ENCODE measurements at regions not wholly inside any gene's neighbourhood (a gene's known extent, or its start where the extent isn't known, plus 50 kb on each side); places are given as distances from the start of the nearest gene placed in this dataset.

GRCh38 chr14:88992011-88992410, 167.6 kb downstream of the TTC8 start:
- WGBS, 2 donors (ENCODE audit: extremely low coverage in 2 of 2, insufficient read length in 2 of 2, insufficient replicate concordance in 1 of 2) = no CpG with 5 or more reads among the region's 3 CpGs
- H3K27me3 ChIP-seq (ENCODE audit: control insufficient read depth in 3 of 3, insufficient read depth in 3 of 3, low read depth in 1 of 3, low read length in 3 of 3) = no peaks in the 10 kb centered on the region
- no peaks in the 10 kb centered on the region for H3K36me3 ChIP-seq (replicated peaks in 1 of 2; ENCODE audit: control insufficient read depth in 2 of 2, insufficient read depth in 2 of 2, low read length in 2 of 2)
- no peak overlapping the region for H3K27ac ChIP-seq (replicated peaks; ENCODE audit: low read length)
- H2BK12ac ChIP-seq (ENCODE audit: low read length) = no peak overlapping the region
- no peak overlapping the region for H3K4me3 ChIP-seq (ENCODE audit: low read length in 2 of 2)
- no peak overlapping the region for H3K23ac ChIP-seq (ENCODE audit: low read depth, low read length, poor library complexity)
- H3K79me1 ChIP-seq (ENCODE audit: low read depth, low read length) = no peaks in the 10 kb centered on the region
- no peak overlapping the region for H3K4ac ChIP-seq (ENCODE audit: low read length)
- H3K14ac ChIP-seq (ENCODE audit: low read length) = no peak overlapping the region
- H3K18ac ChIP-seq (ENCODE audit: low read length) = no peak overlapping the region
- no peak overlapping the region for H2BK15ac ChIP-seq (ENCODE audit: low read length)
- no peak overlapping the region for H2BK5ac ChIP-seq (ENCODE audit: low read length)
- H4K91ac ChIP-seq (ENCODE audit: low read depth, low read length, poor library complexity) = no peak overlapping the region
- no peak overlapping the region for H4K8ac ChIP-seq (ENCODE audit: low read depth, low read length)
- H2AK5ac ChIP-seq (ENCODE audit: low read depth, low read length) = no peak overlapping the region
- no peak overlapping the region for H3K9ac ChIP-seq (ENCODE audit: low read depth, low read length, poor library complexity)
- H3K9me3 ChIP-seq (replicated peaks in 1 of 2; ENCODE audit: control insufficient read depth in 2 of 2, insufficient read depth in 1 of 2, low read depth in 1 of 2, low read length in 2 of 2) = peaks cover 0 to 1% of the 10 kb centered on the region in 2 donors
- H2AFZ ChIP-seq (ENCODE audit: low read length) = no peak overlapping the region
- H2BK120ac ChIP-seq (ENCODE audit: low read depth, low read length) = no peak overlapping the region
- DNase-seq (ENCODE audit: low spot score) = no peak
- no peak overlapping the region for H3K4me2 ChIP-seq (ENCODE audit: insufficient read depth, low read length, poor library complexity, severe bottlenecking)
- no peaks in the 10 kb centered on the region for H3K4me1 ChIP-seq (ENCODE audit: control insufficient read depth in 2 of 2, insufficient read depth in 1 of 2, low read depth in 1 of 2, low read length in 2 of 2)

GRCh38 chr14:88993946-88994345, 169.5 kb downstream of the TTC8 start:
- Histone ChIP-seq H2BK120ac (ENCODE audit: low read depth, low read length) (no peak overlapping the region), H3K14ac (ENCODE audit: low read length) (no peak overlapping the region), H3K4me1 (ENCODE audit: control insufficient read depth in 2 of 2, insufficient read depth in 1 of 2, low read depth in 1 of 2, low read length in 2 of 2) (no peaks in the 10 kb centered on the region), H3K4me3 (ENCODE audit: low read length in 2 of 2) (no peak overlapping the region), H3K23ac (ENCODE audit: low read depth, low read length, poor library complexity) (no peak overlapping the region), H2BK5ac (ENCODE audit: low read length) (no peak overlapping the region), H4K8ac (ENCODE audit: low read depth, low read length) (no peak overlapping the region), H3K4ac (ENCODE audit: low read length) (no peak overlapping the region), H3K27me3 (ENCODE audit: control insufficient read depth in 3 of 3, insufficient read depth in 3 of 3, low read depth in 1 of 3, low read length in 3 of 3) (no peaks in the 10 kb centered on the region), H2AFZ (ENCODE audit: low read length) (no peak overlapping the region), H3K9ac (ENCODE audit: low read depth, low read length, poor library complexity) (no peak overlapping the region), H3K27ac (replicated peaks; ENCODE audit: low read length) (no peak overlapping the region), H3K4me2 (ENCODE audit: insufficient read depth, low read length, poor library complexity, severe bottlenecking) (no peak overlapping the region), H2AK5ac (ENCODE audit: low read depth, low read length) (no peak overlapping the region), H4K91ac (ENCODE audit: low read depth, low read length, poor library complexity) (no peak overlapping the region), H2BK15ac (ENCODE audit: low read length) (no peak overlapping the region), H2BK12ac (ENCODE audit: low read length) (no peak overlapping the region), H3K18ac (ENCODE audit: low read length) (no peak overlapping the region), H3K36me3 (replicated peaks in 1 of 2; ENCODE audit: control insufficient read depth in 2 of 2, insufficient read depth in 2 of 2, low read length in 2 of 2) (no peaks in the 10 kb centered on the region), H3K9me3 (replicated peaks in 1 of 2; ENCODE audit: control insufficient read depth in 2 of 2, insufficient read depth in 1 of 2, low read depth in 1 of 2, low read length in 2 of 2) (peaks cover 0 to 1% of the 10 kb centered on the region in 2 donors), H3K79me1 (ENCODE audit: low read depth, low read length) (no peaks in the 10 kb centered on the region)
- WGBS, 2 donors (ENCODE audit: extremely low coverage in 2 of 2, insufficient read length in 2 of 2, insufficient replicate concordance in 1 of 2) = no CpG with 5 or more reads among the region's 2 CpGs
- no peak for DNase-seq (ENCODE audit: low spot score)

- Histone ChIP-seq H3K9me3 (replicated peaks in 1 of 2; ENCODE audit: control insufficient read depth in 2 of 2, insufficient read depth in 1 of 2, low read depth in 1 of 2, low read length in 2 of 2) (peaks cover 0 to 1% of the 10 kb centered on the region in 2 donors), H4K8ac (ENCODE audit: low read depth, low read length) (no peak overlapping the region), H2BK120ac (ENCODE audit: low read depth, low read length) (no peak overlapping the region), H3K14ac (ENCODE audit: low read length) (no peak overlapping the region), H3K27me3 (ENCODE audit: control insufficient read depth in 3 of 3, insufficient read depth in 3 of 3, low read depth in 1 of 3, low read length in 3 of 3) (no peaks in the 10 kb centered on the region), H3K18ac (ENCODE audit: low read length) (no peak overlapping the region), H3K4me2 (ENCODE audit: insufficient read depth, low read length, poor library complexity, severe bottlenecking) (no peak overlapping the region), H3K23ac (ENCODE audit: low read depth, low read length, poor library complexity) (no peak overlapping the region), H3K79me1 (ENCODE audit: low read depth, low read length) (no peaks in the 10 kb centered on the region), H3K9ac (ENCODE audit: low read depth, low read length, poor library complexity) (no peak overlapping the region), H2BK5ac (ENCODE audit: low read length) (no peak overlapping the region), H2AFZ (ENCODE audit: low read length) (no peak overlapping the region), H3K4ac (ENCODE audit: low read length) (no peak overlapping the region), H4K91ac (ENCODE audit: low read depth, low read length, poor library complexity) (no peak overlapping the region), H2BK15ac (ENCODE audit: low read length) (no peak overlapping the region), H3K36me3 (replicated peaks in 1 of 2; ENCODE audit: control insufficient read depth in 2 of 2, insufficient read depth in 2 of 2, low read length in 2 of 2) (no peaks in the 10 kb centered on the region), H3K27ac (replicated peaks; ENCODE audit: low read length) (no peak overlapping the region), H3K4me3 (ENCODE audit: low read length in 2 of 2) (no peak overlapping the region), H2AK5ac (ENCODE audit: low read depth, low read length) (no peak overlapping the region), H2BK12ac (ENCODE audit: low read length) (no peak overlapping the region), H3K4me1 (ENCODE audit: control insufficient read depth in 2 of 2, insufficient read depth in 1 of 2, low read depth in 1 of 2, low read length in 2 of 2) (no peaks in the 10 kb centered on the region)
- no CpG with 5 or more reads among the region's 9 CpGs for WGBS, 2 donors (ENCODE audit: extremely low coverage in 2 of 2, insufficient read length in 2 of 2, insufficient replicate concordance in 1 of 2)
- no peak for DNase-seq (ENCODE audit: low spot score)
These were observed 171.2 kb downstream of the TTC8 start for GRCh38 chr14:88995437-88996198.

- Histone ChIP-seq H2BK15ac (ENCODE audit: low read length) (no peak overlapping the region), H2AK5ac (ENCODE audit: low read depth, low read length) (no peak overlapping the region), H4K91ac (ENCODE audit: low read depth, low read length, poor library complexity) (no peak overlapping the region), H3K4me2 (ENCODE audit: insufficient read depth, low read length, poor library complexity, severe bottlenecking) (no peak overlapping the region), H2BK120ac (ENCODE audit: low read depth, low read length) (no peak overlapping the region), H3K4me3 (ENCODE audit: low read length in 2 of 2) (no peak overlapping the region), H2BK5ac (ENCODE audit: low read length) (no peak overlapping the region), H2AFZ (ENCODE audit: low read length) (no peak overlapping the region), H2BK12ac (ENCODE audit: low read length) (no peak overlapping the region), H3K36me3 (replicated peaks in 1 of 2; ENCODE audit: control insufficient read depth in 2 of 2, insufficient read depth in 2 of 2, low read length in 2 of 2) (no peaks in the 10 kb centered on the region), H3K4ac (ENCODE audit: low read length) (no peak overlapping the region), H4K8ac (ENCODE audit: low read depth, low read length) (no peak overlapping the region), H3K18ac (ENCODE audit: low read length) (no peak overlapping the region), H3K4me1 (ENCODE audit: control insufficient read depth in 2 of 2, insufficient read depth in 1 of 2, low read depth in 1 of 2, low read length in 2 of 2) (no peaks in the 10 kb centered on the region), H3K79me1 (ENCODE audit: low read depth, low read length) (no peaks in the 10 kb centered on the region), H3K27ac (replicated peaks; ENCODE audit: low read length) (no peak overlapping the region), H3K9me3 (replicated peaks in 1 of 2; ENCODE audit: control insufficient read depth in 2 of 2, insufficient read depth in 1 of 2, low read depth in 1 of 2, low read length in 2 of 2) (peaks cover 0 to under 1% of the 10 kb centered on the region in 2 donors), H3K27me3 (ENCODE audit: control insufficient read depth in 3 of 3, insufficient read depth in 3 of 3, low read depth in 1 of 3, low read length in 3 of 3) (no peaks in the 10 kb centered on the region), H3K23ac (ENCODE audit: low read depth, low read length, poor library complexity) (no peak overlapping the region), H3K9ac (ENCODE audit: low read depth, low read length, poor library complexity) (no peak overlapping the region), H3K14ac (ENCODE audit: low read length) (no peak overlapping the region)
- WGBS, 2 donors (ENCODE audit: extremely low coverage in 2 of 2, insufficient read length in 2 of 2, insufficient replicate concordance in 1 of 2) = no CpG with 5 or more reads among the region's 1 CpG
- no peak for DNase-seq (ENCODE audit: low spot score)
These were observed 173.6 kb downstream of the TTC8 start for GRCh38 chr14:88998027-88998426.

Data from neuronal stem cell (in vitro differentiated cells).